HFFc6 (cell line): ENCODE measurements at regions not wholly inside any gene's neighbourhood (a gene's known extent, or its start where the extent isn't known, plus 50 kb on each side); places are given as distances from the start of the nearest gene placed in this dataset.

ENCODE experiments used
- DNase-seq: peaks from one replicate; pipeline ENCODE4 v3.0.0-alpha.2; 2018
- H3K27ac Mint-ChIP-seq: 2 replicates; pipeline ENCODE4 v1.8.0; 2020; ENCODE audit warnings: mild to moderate bottlenecking, mixed read lengths
- H3K27me3 Mint-ChIP-seq: 2 replicates; pipeline ENCODE4 v1.8.0; 2021; ENCODE audit warnings: mild to moderate bottlenecking, moderate library complexity, mixed read lengths; ENCODE audit not compliant: insufficient read depth
- H3K36me3 Mint-ChIP-seq: 2 replicates; pipeline ENCODE4 v1.8.0; 2021; ENCODE audit warnings: low read depth, mixed read lengths
- H3K4me1 Mint-ChIP-seq: 2 replicates; pipeline ENCODE4 v1.8.0; 2020; ENCODE audit warnings: low read depth, mixed read lengths
- H3K4me3 Mint-ChIP-seq: 2 replicates; pipeline ENCODE4 v1.8.0; 2020; ENCODE audit warnings: mild to moderate bottlenecking, moderate library complexity, mixed read lengths
- H3K9me3 Mint-ChIP-seq: 2 replicates; pipeline ENCODE4 v1.8.0; 2020; ENCODE audit warnings: mild to moderate bottlenecking, mixed read lengths
- CTCF ChIP-seq: fragments of 200-600 bp; sonication (generic); IDR thresholded peaks from 2 replicates; pipeline ENCODE4 v1.5.0; 2021; ENCODE audit warnings: antibody characterized with exemption, mild to moderate bottlenecking

DNA sequence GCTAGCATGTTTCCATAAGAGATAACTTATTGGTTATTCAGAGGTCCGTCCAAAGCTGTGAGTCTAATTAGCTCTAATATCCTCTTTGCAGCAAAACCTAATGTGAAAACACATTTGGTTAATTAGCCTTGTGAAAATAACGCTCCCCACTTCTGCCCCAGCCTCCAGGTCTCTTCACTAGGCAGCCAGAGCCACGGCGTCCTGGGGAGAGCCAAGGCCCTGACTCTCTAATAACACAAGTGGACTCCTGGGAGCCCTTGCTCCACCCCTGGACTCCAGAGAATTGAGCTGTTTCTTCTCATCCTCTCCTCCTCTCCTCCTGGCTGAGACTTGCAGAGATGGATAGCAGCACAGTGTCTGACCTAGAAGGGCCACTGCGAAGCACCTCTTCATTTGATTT is 78.8 kb downstream of the CCDC185 start:
- H3K36me3 Mint-ChIP-seq = no peaks in the 10 kb centered on the region
- no peak overlapping the region for H3K4me3 Mint-ChIP-seq
- H3K27me3 Mint-ChIP-seq = peaks cover 52% of the 10 kb centered on the region
- no peaks in the 10 kb centered on the region for H3K9me3 Mint-ChIP-seq
- TF ChIP-seq CTCF = no peak
- no peak for DNase-seq
- no peak overlapping the region for H3K27ac Mint-ChIP-seq
- no peaks in the 10 kb centered on the region for H3K4me1 Mint-ChIP-seq

DNA sequence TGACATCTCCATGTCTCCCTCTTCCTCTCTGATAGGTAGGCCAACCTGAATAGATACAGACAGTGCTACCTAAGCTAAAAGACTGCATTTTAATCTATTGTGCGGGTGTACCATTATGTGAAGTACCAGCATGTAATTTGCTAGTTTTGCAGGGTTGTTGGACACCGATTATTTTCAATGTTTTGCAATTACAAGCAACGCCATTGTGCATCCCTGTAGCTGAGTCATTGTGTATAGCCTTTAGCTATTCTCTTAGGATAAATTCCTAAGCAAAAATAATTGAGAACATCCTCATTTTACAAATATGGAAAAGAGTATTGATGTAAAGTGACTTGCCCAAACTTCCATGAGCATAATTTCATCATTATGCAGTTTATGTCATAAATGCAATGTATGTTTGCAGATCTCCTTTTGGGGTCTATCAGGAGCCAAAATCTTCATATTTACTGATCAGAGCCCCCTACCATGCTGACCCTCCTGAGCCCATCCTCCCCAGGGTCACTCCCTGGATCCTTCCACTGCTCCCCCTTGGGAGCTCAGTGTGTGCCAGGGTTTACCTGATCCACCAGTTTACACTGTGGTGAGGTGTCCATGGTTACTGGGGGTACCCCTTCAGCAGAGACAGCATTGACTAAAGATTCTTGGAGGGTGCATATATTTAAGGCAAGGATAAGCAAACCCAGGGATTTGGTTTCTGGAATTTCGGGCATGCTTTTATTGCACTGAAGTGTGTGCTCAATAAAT is 80.6 kb downstream of the CCDC185 start:
- DNase-seq = no peak
- Mint-ChIP-seq H3K9me3 (no peaks in the 10 kb centered on the region), H3K27me3 (peaks cover 51% of the 10 kb centered on the region), H3K4me1 (no peaks in the 10 kb centered on the region), H3K36me3 (no peaks in the 10 kb centered on the region), H3K4me3 (no peak overlapping the region), H3K27ac (no peak overlapping the region)
- no peak for TF ChIP-seq CTCF

- Mint-ChIP-seq H3K9me3 (no peaks in the 10 kb centered on the region), H3K27me3 (peaks cover 48% of the 10 kb centered on the region), H3K4me1 (no peaks in the 10 kb centered on the region), H3K4me3 (no peak overlapping the region), H3K36me3 (no peaks in the 10 kb centered on the region), H3K27ac (no peak overlapping the region)
- no peak for TF ChIP-seq CTCF
- no peak for DNase-seq
Observed at GRCh38 chr1:223474804-223475203, 81.6 kb downstream of the CCDC185 start.

DNA sequence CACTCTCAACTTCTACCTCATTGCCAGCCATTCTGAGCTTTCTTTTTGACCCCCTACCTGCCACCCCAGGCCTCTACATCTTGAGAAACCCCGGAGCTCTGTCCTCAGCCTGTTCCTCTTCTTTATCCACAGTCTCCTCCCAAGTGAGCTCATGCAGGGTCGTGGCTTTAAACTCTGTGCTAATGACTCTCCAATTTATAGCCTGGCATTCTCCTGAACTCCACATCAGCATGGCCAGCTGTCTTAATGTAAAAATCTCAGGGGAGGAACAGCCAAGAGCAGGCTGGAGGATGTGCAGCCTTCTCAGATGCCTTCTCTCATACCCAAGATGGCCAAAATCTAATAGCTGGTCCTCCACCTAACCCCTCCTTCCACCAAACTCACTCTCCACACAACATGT is 84.2 kb downstream of the CCDC185 start:
- no peaks in the 10 kb centered on the region for H3K9me3 Mint-ChIP-seq
- TF ChIP-seq CTCF = no peak
- H3K36me3 Mint-ChIP-seq = no peaks in the 10 kb centered on the region
- DNase-seq = no peak
- H3K4me3 Mint-ChIP-seq = no peak overlapping the region
- no peaks in the 10 kb centered on the region for H3K4me1 Mint-ChIP-seq
- no peak overlapping the region for H3K27ac Mint-ChIP-seq
- peaks cover 37% of the 10 kb centered on the region for H3K27me3 Mint-ChIP-seq

GRCh38 chr1:223478606-223479005 is 85.4 kb downstream of the CCDC185 start:
- Mint-ChIP-seq H3K27ac (no peak overlapping the region), H3K9me3 (no peaks in the 10 kb centered on the region), H3K36me3 (no peaks in the 10 kb centered on the region), H3K4me1 (no peaks in the 10 kb centered on the region), H3K27me3 (peaks cover 45% of the 10 kb centered on the region), H3K4me3 (no peak overlapping the region)
- DNase-seq = no peak
- no peak for TF ChIP-seq CTCF
